H1 (cell line): ENCODE measurements at regions not wholly inside any gene's neighbourhood (a gene's known extent, or its start where the extent isn't known, plus 50 kb on each side); places are given as distances from the start of the nearest gene placed in this dataset.

Experiments used
- CTCF ChIA-PET: fragments of 300-600 bp; sonication (Branson Sonifier 250); formaldehyde crosslinking; loops from one replicate; lab custom pipeline; 2021; ENCODE audit not compliant: partially characterized antibody; lab: Charles Lee
- POLR2A ChIA-PET: fragments of 300-600 bp; sonication (Branson Sonifier 250); formaldehyde crosslinking; loops from one replicate; lab custom pipeline; 2021; ENCODE audit warnings: inconsistent platforms; ENCODE audit not compliant: partially characterized antibody; lab: Charles Lee
- DNase-seq, 2 experiments: peaks; one replicate each; pipeline versions ENCODE4 v3.0.0 to v3.0.0-alpha.2; 2010 to 2022; ENCODE audit warnings: low spot score in 2 of 2, low read depth in 1 of 2, mixed read lengths in 1 of 2
- FAIRE-seq: peaks from 2 replicates; lab custom pipeline; 2011; peaks lifted over from hg19 to GRCh38; lab: Jason Lieb, UNC
- H2AFZ ChIP-seq: 2 replicates; pipeline ENCODE4 v1.8.1; 2012; ENCODE audit warnings: low read length, inconsistent platforms
- H2AK5ac ChIP-seq: 2 replicates; pipeline ENCODE4 v1.6.1; 2013; ENCODE audit warnings: low read depth, low read length
- H2BK120ac ChIP-seq: replicated peaks from 2 replicates; pipeline ENCODE3; 2013; ENCODE audit warnings: low read depth, low read length, inconsistent platforms
- H2BK12ac ChIP-seq: 2 replicates; pipeline ENCODE4 v1.6.1; 2013; ENCODE audit warnings: low read depth, low read length
- H2BK15ac ChIP-seq: 2 replicates; pipeline ENCODE4 v1.6.1; 2013; ENCODE audit warnings: low read length
- H2BK20ac ChIP-seq: 2 replicates; pipeline ENCODE4 v1.6.1; 2013; ENCODE audit warnings: low read length
- H2BK5ac ChIP-seq: 2 replicates; pipeline ENCODE4 v1.6.1; 2013; ENCODE audit warnings: low read depth, low read length
- H3K14ac ChIP-seq: 2 replicates; pipeline ENCODE4 v1.6.1; 2013; ENCODE audit warnings: inconsistent platforms; ENCODE audit not compliant: insufficient read length
- H3K18ac ChIP-seq: 2 replicates; pipeline ENCODE4 v1.6.1; 2013; ENCODE audit warnings: low read length; ENCODE audit errors: extremely low read depth
- H3K23ac ChIP-seq: 2 replicates; pipeline ENCODE4 v1.6.1; 2013; ENCODE audit warnings: inconsistent platforms; ENCODE audit not compliant: insufficient read length
- H3K23me2 ChIP-seq: 2 replicates; pipeline ENCODE4 v1.6.1; 2013; ENCODE audit warnings: low read depth, low read length
- H3K27ac ChIP-seq: 2 replicates; pipeline ENCODE4 v1.6.1; 2011; ENCODE audit warnings: low read depth, low read length, inconsistent platforms
- H3K27me3 ChIP-seq, 4 experiments: replicated peaks in 1 of 4; 1 replicate in 1 of 4; 2 replicates in 3 of 4; pipeline versions ENCODE4 v1.6.1 to v1.8.1; 2011 to 2013; ENCODE audit warnings: low read length in 3 of 4, mild to moderate bottlenecking in 3 of 4, inconsistent platforms in 2 of 4, mixed read lengths in 2 of 4, moderate library complexity in 1 of 4; ENCODE audit not compliant: control insufficient read depth in 3 of 4, insufficient read depth in 3 of 4; ENCODE audit errors: extremely low read depth in 1 of 4
- H3K36me3 ChIP-seq, 4 experiments: 2 replicates each; pipeline versions ENCODE4 v1.6.1 to v1.8.1; 2011 to 2013; ENCODE audit warnings: mild to moderate bottlenecking in 4 of 4, low read length in 3 of 4, moderate library complexity in 2 of 4, control low read depth in 1 of 4, inconsistent platforms in 1 of 4; ENCODE audit not compliant: insufficient read depth in 4 of 4, control insufficient read depth in 2 of 4
- H3K4ac ChIP-seq: replicated peaks from 2 replicates; pipeline ENCODE3; 2013; ENCODE audit warnings: low read length, low read depth, mixed read lengths, inconsistent platforms; ENCODE audit not compliant: insufficient read length
- H3K4me1 ChIP-seq, 4 experiments: replicated peaks in 1 of 4; 1 replicate in 1 of 4; 2 replicates in 3 of 4; pipeline versions ENCODE4 v1.6.1 to v1.8.1; 2011 to 2013; ENCODE audit warnings: low read length in 3 of 4, inconsistent platforms in 2 of 4, mixed read lengths in 1 of 4; ENCODE audit not compliant: insufficient read depth in 4 of 4, control insufficient read depth in 3 of 4
- H3K4me2 ChIP-seq, 2 experiments: 2 replicates each; pipeline versions ENCODE4 v1.6.1 to v1.8.1; 2011 to 2013; ENCODE audit warnings: low read depth in 2 of 2, low read length in 2 of 2, control low read depth in 1 of 2, inconsistent platforms in 1 of 2, mild to moderate bottlenecking in 1 of 2; ENCODE audit not compliant: insufficient read depth in 1 of 2
- H3K4me3 ChIP-seq, 4 experiments: fragments of 200-600, 300-600 bp in 1 of 4; sonication (generic), shearing (Covaris generic), sonication (Bioruptor Twin) in 1 of 4; 2 replicates each; pipeline versions ENCODE4 v1.5.1 to v1.8.1; 2011 to 2016; ENCODE audit warnings: low read length in 4 of 4, low read depth in 3 of 4, control low read depth in 2 of 4, inconsistent platforms in 2 of 4, mild to moderate bottlenecking in 2 of 4, mixed read lengths in 1 of 4, moderate library complexity in 1 of 4; ENCODE audit not compliant: insufficient read depth in 2 of 4; ENCODE audit errors: extremely low read depth in 1 of 4
- H3K56ac ChIP-seq: replicated peaks from 2 replicates; pipeline ENCODE3; 2013; ENCODE audit warnings: low read depth, mild to moderate bottlenecking, mixed read lengths, low read length, inconsistent platforms; ENCODE audit not compliant: insufficient read length
- H3K79me1 ChIP-seq: 2 replicates; pipeline ENCODE4 v1.6.1; 2013; ENCODE audit warnings: low read depth, low read length, control low read depth
- H3K79me2 ChIP-seq, 2 experiments: 2 replicates each; pipeline versions ENCODE4 v1.6.1 to v1.8.1; 2012 to 2013; ENCODE audit warnings: low read length in 2 of 2, mild to moderate bottlenecking in 2 of 2, inconsistent platforms in 1 of 2; ENCODE audit not compliant: insufficient read depth in 2 of 2, control insufficient read depth in 1 of 2
- H3K9ac ChIP-seq, 4 experiments: replicated peaks in 1 of 4; 1 replicate in 1 of 4; 2 replicates in 3 of 4; pipeline versions ENCODE4 v1.6.1 to v1.8.1; 2011 to 2013; ENCODE audit warnings: low read depth in 3 of 4, low read length in 3 of 4, control low read depth in 2 of 4, mild to moderate bottlenecking in 2 of 4, moderate library complexity in 2 of 4, inconsistent platforms in 1 of 4; ENCODE audit errors: extremely low read depth in 1 of 4
- H3K9me3 ChIP-seq, 2 experiments: 2 replicates each; pipeline versions ENCODE4 v1.6.1 to v1.8.1; 2012 to 2013; ENCODE audit warnings: mild to moderate bottlenecking in 2 of 2, moderate library complexity in 2 of 2, control low read depth in 1 of 2, inconsistent platforms in 1 of 2, low read depth in 1 of 2, low read length in 1 of 2, mixed read lengths in 1 of 2; ENCODE audit not compliant: insufficient read depth in 2 of 2
- H4K20me1 ChIP-seq, 2 experiments: replicated peaks in 1 of 2; 2 replicates each; pipeline versions ENCODE3 to v1.8.1; 2011 to 2013; ENCODE audit warnings: inconsistent platforms in 2 of 2, low read length in 2 of 2, mild to moderate bottlenecking in 1 of 2; ENCODE audit not compliant: insufficient read depth in 2 of 2, control insufficient read depth in 1 of 2
- H4K5ac ChIP-seq: 2 replicates; pipeline ENCODE4 v1.6.1; 2013; ENCODE audit warnings: low read length, low read depth, mixed read lengths, inconsistent platforms; ENCODE audit not compliant: insufficient read length
- H4K8ac ChIP-seq: 2 replicates; pipeline ENCODE4 v1.8.0; 2013; ENCODE audit warnings: mild to moderate bottlenecking, moderate library complexity, low read length, inconsistent platforms; ENCODE audit not compliant: insufficient read depth; ENCODE audit errors: extremely low read depth
- H4K91ac ChIP-seq: replicated peaks from 2 replicates; pipeline ENCODE3; 2013; ENCODE audit warnings: low read length, mixed read lengths, inconsistent platforms; ENCODE audit not compliant: insufficient read length
- CBX5 ChIP-seq: fragments of 300-800, 300-1000 bp; sonication (generic); IDR thresholded peaks from 2 replicates; pipeline ENCODE4 v1.7.1; 2016; ENCODE audit warnings: antibody characterized with exemption, low read length, low read depth
- EGR1 ChIP-seq: IDR thresholded peaks from 2 replicates; pipeline ENCODE4 v1.6.1; 2011; ENCODE audit warnings: low read depth, low read length, borderline replicate concordance
- HDAC2 ChIP-seq, 2 experiments: fragments of 300-600 bp in 1 of 2; sonication (generic) in 1 of 2; IDR thresholded peaks; 2 replicates each; pipeline ENCODE4 v1.6.1; 2011 to 2012; ENCODE audit warnings: low read depth in 2 of 2, low read length in 2 of 2, mild to moderate bottlenecking in 2 of 2, moderate library complexity in 2 of 2, borderline replicate concordance in 1 of 2, inconsistent platforms in 1 of 2
- KDM4A ChIP-seq: IDR thresholded peaks from one replicate; pipeline ENCODE4 v1.7.1; 2012; ENCODE audit warnings: low read depth, mild to moderate bottlenecking, moderate library complexity, low read length, inconsistent platforms; ENCODE audit not compliant: severe bottlenecking
- KDM5A ChIP-seq: fragments of 200-600 bp; IDR thresholded peaks from 2 replicates; pipeline ENCODE4 v1.7.1; 2012; ENCODE audit warnings: mild to moderate bottlenecking, low read length, inconsistent platforms, mixed read lengths
- RAD21 ChIP-seq, 2 experiments: IDR thresholded peaks in 1 of 2; conservative IDR thresholded peaks in 1 of 2; 2 replicates each; pipeline ENCODE4 v1.6.1; 2011; ENCODE audit warnings: low read depth in 2 of 2, low read length in 2 of 2, improper control_type of control experiment in 1 of 2, inconsistent platforms in 1 of 2, mild to moderate bottlenecking in 1 of 2, moderate library complexity in 1 of 2
- SIX5 ChIP-seq: IDR thresholded peaks from 2 replicates; pipeline ENCODE4 v1.6.1; 2011; ENCODE audit warnings: mild to moderate bottlenecking, low read depth, low read length
- ZNF274 ChIP-seq: IDR thresholded peaks from 2 replicates; pipeline ENCODE4 v1.7.0; 2012; ENCODE audit warnings: low read length, borderline replicate concordance; ENCODE audit errors: extremely low read depth
- WGBS, 2 experiments: shearing (Covaris generic) in 1 of 2; methylation state at CpG; one replicate each; pipeline versions ENCODE4 v1.1.6 to v1.1.7; 2013 to 2015; ENCODE audit warnings: low lambda C conversion rate in 2 of 2, mixed read lengths in 2 of 2, inconsistent platforms in 1 of 2, low coverage in 1 of 2, missing lambda C conversion rate in 1 of 2; ENCODE audit not compliant: insufficient replicate concordance in 2 of 2, insufficient coverage in 1 of 2, insufficient read length in 1 of 2; ENCODE audit errors: extremely low coverage in 1 of 2, missing lambda C conversion rate in 1 of 2; 5-methylcytosine and 5-hydroxymethylcytosine counted together
- TF ChIP-seq, protein P1 (sequence below): IDR thresholded peaks from 2 replicates; pipeline ENCODE4 v1.6.1; 2012; ENCODE audit warnings: inconsistent platforms

DNA sequence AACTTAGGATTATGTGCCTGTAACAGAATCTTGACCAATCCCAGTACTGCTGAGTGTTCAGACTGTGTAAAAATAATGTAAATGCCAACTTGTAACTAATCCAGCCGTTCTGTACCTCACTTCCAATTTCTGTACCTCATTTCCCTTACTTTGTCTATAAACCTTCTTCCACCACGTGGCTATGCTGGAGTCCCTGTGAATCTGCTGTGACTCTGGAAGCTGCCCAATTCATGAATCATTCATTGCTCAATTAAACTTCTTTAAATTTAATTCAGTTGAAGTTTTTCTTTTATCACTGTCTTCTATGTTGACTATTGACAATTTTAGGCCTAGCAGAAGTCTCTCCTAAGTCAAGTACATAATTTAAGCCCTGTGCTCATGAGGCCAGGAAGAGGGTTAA lies 215.3 kb upstream of the RHOBTB1 start:
- no peaks in the 10 kb centered on the region for H3K27me3 ChIP-seq
- H3K23ac ChIP-seq, result no peak overlapping the region
- CTCF ChIA-PET, result interaction anchor here (5.5 kb wide), 1 partner anchor 19 kb away, joined by 28 read pairs; no protein-coding TSS in a partner anchor
- H4K5ac ChIP-seq, result no peak overlapping the region
- H2BK120ac ChIP-seq, result no peak overlapping the region
- H2BK12ac ChIP-seq, result no peak overlapping the region
- H3K9me3 ChIP-seq, result peaks cover 0 to 3% of the 10 kb centered on the region in 2 experiments; a peak in 1 of 4 replicates
- H3K56ac ChIP-seq, result no peak overlapping the region
- no peak overlapping the region for H2AFZ ChIP-seq
- TF ChIP-seq, protein P1, sequence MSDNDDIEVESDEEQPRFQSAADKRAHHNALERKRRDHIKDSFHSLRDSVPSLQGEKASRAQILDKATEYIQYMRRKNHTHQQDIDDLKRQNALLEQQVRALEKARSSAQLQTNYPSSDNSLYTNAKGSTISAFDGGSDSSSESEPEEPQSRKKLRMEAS, result no peak
- no peak for TF ChIP-seq KDM5A
- TF ChIP-seq SIX5, result no peak
- no peak for TF ChIP-seq ZNF274
- no peak for TF ChIP-seq EGR1
- no peak for TF ChIP-seq HDAC2 (IDR thresholded peaks at IDR 0.05; ENCODE audit: borderline replicate concordance in 1 of 2, low read depth in 2 of 2, low read length in 2 of 2)
- no peak for TF ChIP-seq RAD21 (IDR thresholded peaks at IDR 0.05 in 1 of 2, conservative IDR thresholded peaks at IDR 0.05 in 1 of 2; ENCODE audit: low read depth in 2 of 2, low read length in 2 of 2)
- no peak for TF ChIP-seq KDM4A
- TF ChIP-seq CBX5, result no peak
- TF ChIP-seq, all 59 proteins: peak for 0
- no peak for FAIRE-seq
- H3K4me3 ChIP-seq, result no peak overlapping the region
- H3K4me1 ChIP-seq, result no peaks in the 10 kb centered on the region
- no peak overlapping the region for H2BK20ac ChIP-seq
- no peak overlapping the region for H2AK5ac ChIP-seq
- H3K27ac ChIP-seq, result no peak overlapping the region
- H3K4me2 ChIP-seq, result no peak overlapping the region
- POLR2A ChIA-PET, result no interaction called here
- 96% methylated on average over 2 of the region's 2 CpGs; no CpG with 5 or more reads in 1 of the 2 experiments for WGBS, 2 experiments
- no peak overlapping the region for H3K14ac ChIP-seq
- no peak overlapping the region for H2BK5ac ChIP-seq
- H3K18ac ChIP-seq, result no peak overlapping the region
- H3K79me1 ChIP-seq, result no peaks in the 10 kb centered on the region
- H3K79me2 ChIP-seq, result no peaks in the 10 kb centered on the region
- H2BK15ac ChIP-seq, result no peak overlapping the region
- H3K36me3 ChIP-seq, result no peaks in the 10 kb centered on the region
- H4K20me1 ChIP-seq, result no peaks in the 10 kb centered on the region
- no peak for DNase-seq
- H3K9ac ChIP-seq, result no peak overlapping the region
- H3K4ac ChIP-seq, result no peak overlapping the region
- H4K91ac ChIP-seq, result no peak overlapping the region
- no peaks in the 10 kb centered on the region for H3K23me2 ChIP-seq
- no peak overlapping the region for H4K8ac ChIP-seq
